ENCODE measurements at regions not wholly inside any gene's neighbourhood (a gene's known extent, or its start where the extent isn't known, plus 50 kb on each side); places are given as distances from the start of the nearest gene placed in this dataset.

DNA sequence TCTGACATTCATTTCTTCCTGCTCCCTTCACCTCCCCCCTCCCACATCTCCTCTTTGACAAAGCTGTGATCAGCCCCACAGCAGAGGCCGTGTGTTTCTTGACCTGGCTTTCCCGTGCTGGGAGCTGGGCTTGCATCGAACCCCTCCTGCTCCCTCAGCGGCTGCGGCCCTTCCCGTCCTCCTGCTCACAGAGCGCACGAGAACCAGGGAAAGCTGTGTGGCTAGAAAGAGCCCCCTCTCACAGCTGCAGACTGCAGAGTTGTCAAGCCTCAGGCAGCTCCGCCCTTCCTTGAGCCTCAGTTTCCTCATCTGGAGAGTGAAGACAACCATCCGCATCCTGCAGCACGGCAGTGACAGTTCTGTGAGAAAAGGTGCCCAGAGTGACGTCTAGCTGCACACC is 65.7 kb upstream of the GLI2 start:
- no peak overlapping the region for H4K5ac ChIP-seq (ENCODE audit: insufficient read length, low read depth, low read length)
- ChIA-PET POLR2A (ENCODE audit: partially characterized antibody) (no interaction called here), CTCF (ENCODE audit: partially characterized antibody) (interaction anchor here (0.6 to 5.7 kb wide), 48 partner anchors 8 to 1229 kb away, joined by 3 to 58 read pairs (median 4); no protein-coding TSS in a partner anchor)
- no peak overlapping the region for H3K23ac ChIP-seq (ENCODE audit: insufficient read length)
- H2AK5ac ChIP-seq (ENCODE audit: low read depth, low read length): no peak overlapping the region
- no peaks in the 10 kb centered on the region for H3K36me3 ChIP-seq (ENCODE audit: control insufficient read depth in 2 of 4, insufficient read depth in 4 of 4, low read length in 3 of 4)
- H2BK15ac ChIP-seq (ENCODE audit: low read length): no peak overlapping the region; the same call in 1 of the 2 replicates
- no peak overlapping the region for H3K9ac ChIP-seq (replicated peaks in 1 of 4; ENCODE audit: extremely low read depth in 1 of 4, low read depth in 3 of 4, low read length in 3 of 4)
- H3K4me3 ChIP-seq (ENCODE audit: extremely low read depth in 1 of 4, insufficient read depth in 2 of 4, low read depth in 3 of 4, low read length in 4 of 4): no peak overlapping the region
- H2BK120ac ChIP-seq (replicated peaks; ENCODE audit: low read depth, low read length): no peak overlapping the region
- H3K14ac ChIP-seq (ENCODE audit: insufficient read length): no peak overlapping the region
- H3K4ac ChIP-seq (replicated peaks; ENCODE audit: insufficient read length, low read depth, low read length): no peak overlapping the region
- DNase-seq (ENCODE audit: low read depth in 1 of 2, low spot score in 2 of 2): no peak
- peaks cover 0 to 6% (median 0%) of the 10 kb centered on the region in 4 experiments; a peak in 2 of 7 replicates for H3K4me1 ChIP-seq (replicated peaks in 1 of 4; ENCODE audit: control insufficient read depth in 3 of 4, insufficient read depth in 4 of 4, low read length in 3 of 4)
- H3K23me2 ChIP-seq (ENCODE audit: low read depth, low read length): no peaks in the 10 kb centered on the region; the same call in 1 of the 2 replicates
- 87% methylated on average over 11 of the region's 12 CpGs; no CpG with 5 or more reads in 1 of the 2 experiments for WGBS, 2 experiments (ENCODE audit: extremely low coverage in 1 of 2, insufficient coverage in 1 of 2, insufficient read length in 1 of 2, insufficient replicate concordance in 2 of 2, low coverage in 1 of 2, low lambda C conversion rate in 2 of 2, missing lambda C conversion rate in 1 of 2)
- no peak overlapping the region for H4K8ac ChIP-seq (ENCODE audit: extremely low read depth, insufficient read depth, low read length)
- H2AFZ ChIP-seq (ENCODE audit: low read length): no peak overlapping the region
- H3K56ac ChIP-seq (replicated peaks; ENCODE audit: insufficient read length, low read depth, low read length): no peak overlapping the region
- H3K27ac ChIP-seq (ENCODE audit: low read depth, low read length): no peak overlapping the region
- H3K79me1 ChIP-seq (ENCODE audit: low read depth, low read length): no peaks in the 10 kb centered on the region
- no peak overlapping the region; the same call in 1 of the 2 replicates for H2BK12ac ChIP-seq (ENCODE audit: low read depth, low read length)
- peaks cover 0 to 23% (median 22%) of the 10 kb centered on the region in 4 experiments; a peak in 6 of 7 replicates for H3K27me3 ChIP-seq (replicated peaks in 1 of 4; ENCODE audit: control insufficient read depth in 3 of 4, extremely low read depth in 1 of 4, insufficient read depth in 3 of 4, low read length in 3 of 4)
- no peak overlapping the region for H2BK20ac ChIP-seq (ENCODE audit: low read length)
- peak overlapping the region; percentile 24 to 53; a peak in 3 of 4 replicates for H3K4me2 ChIP-seq (ENCODE audit: insufficient read depth in 1 of 2, low read depth in 2 of 2, low read length in 2 of 2)
- no peaks in the 10 kb centered on the region for H3K79me2 ChIP-seq (ENCODE audit: control insufficient read depth in 1 of 2, insufficient read depth in 2 of 2, low read length in 2 of 2)
- no peak for FAIRE-seq
- H3K18ac ChIP-seq (ENCODE audit: extremely low read depth, low read length): peak overlapping the region; percentile 56; the same call in 1 of the 2 replicates
- peaks cover 4 to 8% of the 10 kb centered on the region in 2 experiments; a peak in 2 of 4 replicates for H3K9me3 ChIP-seq (ENCODE audit: insufficient read depth in 2 of 2, low read depth in 1 of 2, low read length in 1 of 2)
- H4K91ac ChIP-seq (replicated peaks; ENCODE audit: insufficient read length, low read length): no peak overlapping the region
- no peaks in the 10 kb centered on the region for H4K20me1 ChIP-seq (replicated peaks in 1 of 2; ENCODE audit: control insufficient read depth in 1 of 2, insufficient read depth in 2 of 2, low read length in 2 of 2)
- H2BK5ac ChIP-seq (ENCODE audit: low read depth, low read length): no peak overlapping the region
- TF ChIP-seq, protein P1, sequence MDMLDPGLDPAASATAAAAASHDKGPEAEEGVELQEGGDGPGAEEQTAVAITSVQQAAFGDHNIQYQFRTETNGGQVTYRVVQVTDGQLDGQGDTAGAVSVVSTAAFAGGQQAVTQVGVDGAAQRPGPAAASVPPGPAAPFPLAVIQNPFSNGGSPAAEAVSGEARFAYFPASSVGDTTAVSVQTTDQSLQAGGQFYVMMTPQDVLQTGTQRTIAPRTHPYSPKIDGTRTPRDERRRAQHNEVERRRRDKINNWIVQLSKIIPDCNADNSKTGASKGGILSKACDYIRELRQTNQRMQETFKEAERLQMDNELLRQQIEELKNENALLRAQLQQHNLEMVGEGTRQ (IDR thresholded peaks at IDR 0.05; ENCODE audit: low read length): no peak
- TF ChIP-seq EGR1 (IDR thresholded peaks at IDR 0.05; ENCODE audit: borderline replicate concordance, low read depth, low read length) (no peak), SP1 (IDR thresholded peaks at IDR 0.05; ENCODE audit: low read depth, low read length) (no peak), POU5F1 (IDR thresholded peaks at IDR 0.05; ENCODE audit: low read depth, low read length) (no peak), CTBP2 (IDR thresholded peaks at IDR 0.05; ENCODE audit: borderline replicate concordance, insufficient read depth, insufficient read length, low read length) (no peak), POLR2AphosphoS5 (IDR thresholded peaks at IDR 0.05; ENCODE audit: low read depth, low read length) (no peak), SIX5 (IDR thresholded peaks at IDR 0.05; ENCODE audit: low read depth, low read length) (no peak), BACH1 (IDR thresholded peaks at IDR 0.05; ENCODE audit: low read length) (no peak), SIRT6 (IDR thresholded peaks at IDR 0.05; ENCODE audit: low read length) (no peak), YY1 (IDR thresholded peaks at IDR 0.05; ENCODE audit: low read depth, low read length) (no peak), SP2 (IDR thresholded peaks at IDR 0.05; ENCODE audit: low read length) (no peak), KDM4A (IDR thresholded peaks at IDR 0.05; ENCODE audit: low read depth, low read length, severe bottlenecking) (no peak)
- TF ChIP-seq, protein P2, sequence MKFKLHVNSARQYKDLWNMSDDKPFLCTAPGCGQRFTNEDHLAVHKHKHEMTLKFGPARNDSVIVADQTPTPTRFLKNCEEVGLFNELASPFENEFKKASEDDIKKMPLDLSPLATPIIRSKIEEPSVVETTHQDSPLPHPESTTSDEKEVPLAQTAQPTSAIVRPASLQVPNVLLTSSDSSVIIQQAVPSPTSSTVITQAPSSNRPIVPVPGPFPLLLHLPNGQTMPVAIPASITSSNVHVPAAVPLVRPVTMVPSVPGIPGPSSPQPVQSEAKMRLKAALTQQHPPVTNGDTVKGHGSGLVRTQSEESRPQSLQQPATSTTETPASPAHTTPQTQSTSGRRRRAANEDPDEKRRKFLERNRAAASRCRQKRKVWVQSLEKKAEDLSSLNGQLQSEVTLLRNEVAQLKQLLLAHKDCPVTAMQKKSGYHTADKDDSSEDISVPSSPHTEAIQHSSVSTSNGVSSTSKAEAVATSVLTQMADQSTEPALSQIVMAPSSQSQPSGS (IDR thresholded peaks at IDR 0.05; ENCODE audit: low read length): no peak
